ENCODE measurements at regions not wholly inside any gene's neighbourhood (a gene's known extent, or its start where the extent isn't known, plus 50 kb on each side); places are given as distances from the start of the nearest gene placed in this dataset.

- Mint-ChIP-seq H3K4me3 (no peak overlapping the region), H3K4me1 (peaks cover 24% of the 10 kb centered on the region), H3K9me3 (no peaks in the 10 kb centered on the region), H3K36me3 (ENCODE audit: low read depth) (no peaks in the 10 kb centered on the region), H3K27me3 (ENCODE audit: low read depth) (peaks cover 14% of the 10 kb centered on the region), H3K27ac (no peak overlapping the region)
- TF ChIP-seq CTCF (IDR thresholded peaks at IDR 0.05; ENCODE audit: unreplicated experiment in 3 of 3) = no peak
Observed at GRCh38 chr15:79676621-79677020, 220.2 kb downstream of the MTHFS start.

GRCh38 chr15:79677241-79677640 is 219.6 kb downstream of the MTHFS start:
- TF ChIP-seq CTCF (IDR thresholded peaks at IDR 0.05; ENCODE audit: unreplicated experiment in 3 of 3) = no peak
- peaks cover 30% of the 10 kb centered on the region for H3K4me1 Mint-ChIP-seq
- H3K27me3 Mint-ChIP-seq (ENCODE audit: low read depth) = peaks cover 14% of the 10 kb centered on the region
- no peak overlapping the region for H3K4me3 Mint-ChIP-seq
- H3K9me3 Mint-ChIP-seq = no peaks in the 10 kb centered on the region
- no peak overlapping the region for H3K27ac Mint-ChIP-seq
- no peaks in the 10 kb centered on the region for H3K36me3 Mint-ChIP-seq (ENCODE audit: low read depth)

GRCh38 chr15:79678032-79678701 is 218.6 kb downstream of the MTHFS start:
- no peak overlapping the region for H3K27ac Mint-ChIP-seq
- no peaks in the 10 kb centered on the region for H3K36me3 Mint-ChIP-seq (ENCODE audit: low read depth)
- no peak for TF ChIP-seq CTCF (IDR thresholded peaks at IDR 0.05; ENCODE audit: unreplicated experiment in 3 of 3)
- H3K9me3 Mint-ChIP-seq = no peaks in the 10 kb centered on the region
- H3K4me1 Mint-ChIP-seq = peaks cover 38% of the 10 kb centered on the region
- peaks cover 14% of the 10 kb centered on the region for H3K27me3 Mint-ChIP-seq (ENCODE audit: low read depth)
- H3K4me3 Mint-ChIP-seq = no peak overlapping the region

GRCh38 chr15:79680720-79681119 is 216.1 kb downstream of the MTHFS start:
- Mint-ChIP-seq H3K27ac (no peak overlapping the region), H3K9me3 (no peaks in the 10 kb centered on the region), H3K4me3 (no peak overlapping the region), H3K27me3 (ENCODE audit: low read depth) (peaks cover 5% of the 10 kb centered on the region), H3K36me3 (ENCODE audit: low read depth) (no peaks in the 10 kb centered on the region), H3K4me1 (peaks cover 41% of the 10 kb centered on the region)
- TF ChIP-seq CTCF (IDR thresholded peaks at IDR 0.05; ENCODE audit: unreplicated experiment in 3 of 3) = no peak

GRCh38 chr15:79682285-79682684 is 214.5 kb downstream of the MTHFS start:
- Mint-ChIP-seq H3K27me3 (ENCODE audit: low read depth) (peaks cover 5% of the 10 kb centered on the region), H3K4me3 (no peak overlapping the region), H3K27ac (peak overlapping the region in 2 of 3 experiments; percentile 48 to 76), H3K4me1 (peaks cover 36% of the 10 kb centered on the region), H3K36me3 (ENCODE audit: low read depth) (no peaks in the 10 kb centered on the region), H3K9me3 (no peaks in the 10 kb centered on the region)
- no peak for TF ChIP-seq CTCF (IDR thresholded peaks at IDR 0.05; ENCODE audit: unreplicated experiment in 3 of 3)

- peaks cover 5% of the 10 kb centered on the region for H3K27me3 Mint-ChIP-seq (ENCODE audit: low read depth)
- H3K27ac Mint-ChIP-seq = peak overlapping the region in 2 of 3 experiments; percentile 43 to 48
- no peaks in the 10 kb centered on the region for H3K36me3 Mint-ChIP-seq (ENCODE audit: low read depth)
- peaks cover 33% of the 10 kb centered on the region for H3K4me1 Mint-ChIP-seq
- no peak for TF ChIP-seq CTCF (IDR thresholded peaks at IDR 0.05; ENCODE audit: unreplicated experiment in 3 of 3)
- H3K4me3 Mint-ChIP-seq = no peak overlapping the region
- H3K9me3 Mint-ChIP-seq = no peaks in the 10 kb centered on the region
Observed at GRCh38 chr15:79682851-79683288, 213.9 kb downstream of the MTHFS start.
